ENCODE measurements at regions not wholly inside any gene's neighbourhood (a gene's known extent, or its start where the extent isn't known, plus 50 kb on each side); places are given as distances from the start of the nearest gene placed in this dataset.

DNA sequence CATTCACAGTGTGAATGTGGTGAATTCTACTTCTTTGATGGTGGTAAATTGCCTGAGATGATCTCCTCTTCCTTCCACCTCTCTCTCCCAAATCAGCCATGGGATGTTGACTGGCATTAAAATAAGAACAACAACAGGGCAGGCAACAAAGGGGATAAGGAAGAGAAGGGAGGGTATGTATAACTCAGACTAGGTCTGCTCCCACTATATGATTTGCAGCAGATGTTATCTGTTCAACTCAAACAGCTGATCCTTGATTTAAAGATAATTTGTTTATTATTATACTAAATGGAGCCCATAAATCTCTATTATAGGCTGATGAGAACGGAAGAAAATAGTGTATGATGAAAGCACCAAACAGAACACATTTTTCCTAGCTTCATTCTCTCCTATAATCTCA is 262.0 kb downstream of the BTBD3 start:
- ATAC-seq = no peak
- H3K27me3 ChIP-seq = no peaks in the 10 kb centered on the region

DNA sequence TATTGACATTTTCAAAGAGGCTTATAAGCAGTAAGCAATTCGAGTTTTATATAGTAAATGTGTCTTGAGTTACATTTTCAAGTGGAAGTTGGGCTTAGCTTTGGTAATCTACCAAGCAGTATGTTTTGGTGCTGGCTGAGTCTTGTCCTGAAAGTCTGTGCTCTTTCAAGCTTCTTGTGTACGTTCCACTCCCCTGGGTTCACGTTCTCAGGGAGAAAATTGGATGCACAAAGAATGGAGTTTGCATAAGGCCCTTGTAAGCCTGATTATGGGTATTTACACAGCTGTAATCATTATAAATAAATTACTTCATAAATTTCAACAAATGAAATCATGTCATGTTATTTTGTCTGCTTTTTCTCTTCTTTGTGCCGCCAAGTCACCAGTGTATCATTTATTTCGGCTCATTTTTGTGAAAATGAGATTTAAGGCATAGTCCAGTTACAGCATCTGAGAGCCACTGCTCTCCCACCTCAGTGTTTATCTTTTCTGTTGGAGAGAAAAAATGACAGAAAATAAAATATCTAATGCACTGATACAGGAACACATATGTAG is 262.5 kb downstream of the BTBD3 start:
- H3K27ac ChIP-seq = no peak overlapping the region
- H3K4me1 ChIP-seq = no peaks in the 10 kb centered on the region
- no peaks in the 10 kb centered on the region for H3K9me3 ChIP-seq
- intact Hi-C loops (cut with DNase I; ENCODE audit: low total_unique reads) (no loop called here), in situ Hi-C loops (cut with MboI; ENCODE audit: low sequenced_read_pairs in 4 of 4) (no loop called here)
- no peak for DNase-seq
- ATAC-seq = no peak
- TF ChIP-seq POLR2A (IDR thresholded peaks at IDR 0.05) = no peak
- TF ChIP-seq, protein P1, sequence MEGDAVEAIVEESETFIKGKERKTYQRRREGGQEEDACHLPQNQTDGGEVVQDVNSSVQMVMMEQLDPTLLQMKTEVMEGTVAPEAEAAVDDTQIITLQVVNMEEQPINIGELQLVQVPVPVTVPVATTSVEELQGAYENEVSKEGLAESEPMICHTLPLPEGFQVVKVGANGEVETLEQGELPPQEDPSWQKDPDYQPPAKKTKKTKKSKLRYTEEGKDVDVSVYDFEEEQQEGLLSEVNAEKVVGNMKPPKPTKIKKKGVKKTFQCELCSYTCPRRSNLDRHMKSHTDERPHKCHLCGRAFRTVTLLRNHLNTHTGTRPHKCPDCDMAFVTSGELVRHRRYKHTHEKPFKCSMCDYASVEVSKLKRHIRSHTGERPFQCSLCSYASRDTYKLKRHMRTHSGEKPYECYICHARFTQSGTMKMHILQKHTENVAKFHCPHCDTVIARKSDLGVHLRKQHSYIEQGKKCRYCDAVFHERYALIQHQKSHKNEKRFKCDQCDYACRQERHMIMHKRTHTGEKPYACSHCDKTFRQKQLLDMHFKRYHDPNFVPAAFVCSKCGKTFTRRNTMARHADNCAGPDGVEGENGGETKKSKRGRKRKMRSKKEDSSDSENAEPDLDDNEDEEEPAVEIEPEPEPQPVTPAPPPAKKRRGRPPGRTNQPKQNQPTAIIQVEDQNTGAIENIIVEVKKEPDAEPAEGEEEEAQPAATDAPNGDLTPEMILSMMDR (IDR thresholded peaks at IDR 0.05 in 4 of 5, conservative IDR thresholded peaks at IDR 0.05 in 1 of 5) = no peak
- no peaks in the 10 kb centered on the region for H3K36me3 ChIP-seq
- H3K27me3 ChIP-seq = no peaks in the 10 kb centered on the region
- H3K4me3 ChIP-seq = no peak overlapping the region

More for the DNA sequence above, 262.0 kb downstream of the BTBD3 start:
- TF ChIP-seq POLR2A (IDR thresholded peaks at IDR 0.05) = no peak
- TF ChIP-seq, protein P1 (IDR thresholded peaks at IDR 0.05 in 4 of 5, conservative IDR thresholded peaks at IDR 0.05 in 1 of 5) = no peak
- Histone ChIP-seq H3K9me3 (no peaks in the 10 kb centered on the region), H3K4me1 (no peaks in the 10 kb centered on the region), H3K27ac (no peak overlapping the region), H3K4me3 (no peak overlapping the region), H3K36me3 (no peaks in the 10 kb centered on the region)
- intact Hi-C loops (cut with DNase I; ENCODE audit: low total_unique reads) = no loop called here
- DNase-seq = no peak
- in situ Hi-C loops (cut with MboI; ENCODE audit: low sequenced_read_pairs in 4 of 4) = no loop called here

DNA sequence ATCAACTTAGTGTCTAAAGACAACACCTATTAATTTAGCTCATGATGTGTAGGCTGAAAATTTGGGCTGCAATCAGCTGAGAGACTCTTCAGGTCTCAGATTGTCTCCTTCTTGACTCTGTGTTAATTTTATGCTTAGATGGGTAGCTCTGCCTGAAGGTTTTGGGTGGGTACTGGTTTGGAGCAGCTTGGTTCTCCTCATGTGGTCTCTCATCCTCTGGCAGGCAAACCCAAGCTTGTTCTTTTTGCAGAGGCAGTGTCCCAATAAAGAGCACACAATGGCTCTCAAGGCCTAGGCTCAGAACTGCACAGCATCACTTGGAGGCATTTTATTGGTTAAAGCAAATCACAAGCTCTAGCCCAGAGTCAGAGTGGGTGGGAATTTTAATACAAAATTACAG is 280.6 kb downstream of the BTBD3 start:
- no peaks in the 10 kb centered on the region for H3K4me1 ChIP-seq
- no peaks in the 10 kb centered on the region for H3K27me3 ChIP-seq
- ATAC-seq = no peak
- intact Hi-C loops (cut with DNase I; ENCODE audit: low total_unique reads) = no loop called here
- H3K36me3 ChIP-seq = no peaks in the 10 kb centered on the region
- H3K9me3 ChIP-seq = no peaks in the 10 kb centered on the region
- DNase-seq = no peak
- H3K27ac ChIP-seq = no peak overlapping the region
- no peak overlapping the region for H3K4me3 ChIP-seq
- in situ Hi-C loops (cut with MboI; ENCODE audit: low sequenced_read_pairs in 4 of 4) = no loop called here
- TF ChIP-seq, protein P1 (IDR thresholded peaks at IDR 0.05 in 4 of 5, conservative IDR thresholded peaks at IDR 0.05 in 1 of 5) = no peak
- TF ChIP-seq POLR2A (IDR thresholded peaks at IDR 0.05) = no peak

DNA sequence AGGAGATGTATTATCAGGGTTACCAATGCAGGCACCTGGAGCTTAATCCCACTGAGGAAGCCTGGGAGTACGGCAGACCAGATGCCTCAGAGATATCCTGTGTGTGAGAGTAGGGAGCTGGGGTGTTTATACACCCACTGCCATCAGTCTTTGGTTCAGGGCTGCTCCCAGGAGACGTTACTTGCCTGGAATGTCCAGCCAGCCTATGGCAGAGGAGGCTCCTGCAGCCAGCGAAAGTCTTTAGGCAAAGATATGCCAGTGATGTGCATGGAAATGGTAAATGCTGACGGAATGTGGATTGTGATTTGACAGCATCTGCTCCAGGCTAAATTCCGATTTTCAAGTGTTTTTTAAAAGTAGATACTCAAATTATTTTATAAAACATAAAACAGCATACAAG is 282.0 kb downstream of the BTBD3 start:
- Histone ChIP-seq H3K36me3 (no peaks in the 10 kb centered on the region), H3K4me3 (no peak overlapping the region), H3K9me3 (no peaks in the 10 kb centered on the region), H3K27me3 (no peaks in the 10 kb centered on the region), H3K27ac (no peak overlapping the region), H3K4me1 (no peaks in the 10 kb centered on the region)
- intact Hi-C loops (cut with DNase I; ENCODE audit: low total_unique reads) (no loop called here), in situ Hi-C loops (cut with MboI; ENCODE audit: low sequenced_read_pairs in 4 of 4) (no loop called here)
- TF ChIP-seq, protein P1 (IDR thresholded peaks at IDR 0.05 in 4 of 5, conservative IDR thresholded peaks at IDR 0.05 in 1 of 5) = no peak
- TF ChIP-seq POLR2A (IDR thresholded peaks at IDR 0.05) = no peak
- DNase-seq = no peak
- no peak for ATAC-seq
